MCF 10A (cell line): ENCODE measurements at regions not wholly inside any gene's neighbourhood (a gene's known extent, or its start where the extent isn't known, plus 50 kb on each side); places are given as distances from the start of the nearest gene placed in this dataset.

ENCODE experiments used
- BruUV-seq: library from RNA; stranded (reverse); fragments of 400-500 nt; replicated peaks from 2 replicates; lab custom pipeline; 2021; lab: Mats Ljungman, UMichigan
- CTCF ChIA-PET: fragments of 300-600 bp; sonication (Branson Sonifier 250); formaldehyde crosslinking; extraction: SDS; loops from one replicate; lab custom pipeline; 2021; ENCODE audit warnings: antibody characterized with exemption, inconsistent platforms; lab: Yijun Ruan, JAX
- POLR2A ChIA-PET: fragments of 300-600, 350-650 bp; sonication (Branson Sonifier 250); formaldehyde crosslinking; extraction: SDS; loops from one replicate; lab custom pipeline; 2020; ENCODE audit warnings: antibody characterized with exemption, inconsistent platforms; lab: Yijun Ruan, JAX
- DNase-seq: peaks from one replicate; pipeline ENCODE4 v3.0.0-alpha.2; 2018; ENCODE audit not compliant: unreplicated experiment
- H3K27ac Mint-ChIP-seq: one replicate; pipeline ENCODE4 v1.8.0; 2022; ENCODE audit warnings: mild to moderate bottlenecking, low read depth, mixed read lengths; ENCODE audit not compliant: unreplicated experiment
- H3K27me3 Mint-ChIP-seq: one replicate; pipeline ENCODE4 v1.8.0; 2022; ENCODE audit warnings: mixed read lengths; ENCODE audit not compliant: insufficient read depth, unreplicated experiment
- H3K36me3 Mint-ChIP-seq: one replicate; pipeline ENCODE4 v1.8.0; 2022; ENCODE audit warnings: mild to moderate bottlenecking, moderate library complexity, mixed read lengths; ENCODE audit not compliant: insufficient read depth, unreplicated experiment
- H3K4me1 Mint-ChIP-seq: one replicate; pipeline ENCODE4 v1.8.0; 2022; ENCODE audit warnings: mixed read lengths; ENCODE audit not compliant: insufficient read depth, unreplicated experiment
- H3K4me3 Mint-ChIP-seq: one replicate; pipeline ENCODE4 v1.8.0; 2022; ENCODE audit warnings: mild to moderate bottlenecking, moderate library complexity, mixed read lengths; ENCODE audit not compliant: unreplicated experiment
- H3K9me3 Mint-ChIP-seq: one replicate; pipeline ENCODE4 v1.8.0; 2022; ENCODE audit warnings: mixed read lengths; ENCODE audit not compliant: unreplicated experiment
- intact Hi-C: fragments of 100-400 bp; cut with micrococcal nuclease; formaldehyde crosslinking; loops from 2 replicates; pipeline ENCODE4 v1.14.1; 2022
- TF ChIP-seq, protein P1 (sequence below): fragments of 200-600 bp; IDR thresholded peaks from one replicate; pipeline ENCODE4 v1.8.0; 2022; ENCODE audit warnings: antibody characterized with exemption, mild to moderate bottlenecking; ENCODE audit not compliant: unreplicated experiment

DNA sequence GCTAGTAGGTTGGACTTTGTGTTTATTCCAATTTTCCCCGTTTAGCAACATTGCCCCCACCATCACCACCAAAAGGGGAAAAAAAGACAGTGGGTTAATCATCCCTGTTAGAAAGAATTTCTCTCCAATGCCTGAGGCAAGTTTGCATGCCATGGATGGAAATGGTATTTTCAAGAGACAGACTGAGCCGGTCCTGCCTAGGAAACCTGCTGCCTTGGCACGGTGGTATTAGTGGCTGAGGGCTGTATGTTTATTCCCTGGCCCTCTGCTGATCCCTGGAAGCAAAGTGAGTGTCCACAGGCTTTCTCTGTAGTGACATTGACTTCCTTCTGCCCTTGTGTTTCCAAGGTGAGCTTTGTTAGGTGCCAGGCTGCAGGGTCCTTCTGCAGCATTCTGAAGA, 427.0 kb upstream of the RBFOX1 start:
- DNase-seq = no peak
- no peak overlapping the region for H3K4me3 Mint-ChIP-seq
- peaks cover 54% of the 10 kb centered on the region for H3K9me3 Mint-ChIP-seq
- no TSS peak for BruUV-seq
- no peaks in the 10 kb centered on the region for H3K4me1 Mint-ChIP-seq
- H3K36me3 Mint-ChIP-seq = peaks cover 4% of the 10 kb centered on the region
- ChIA-PET POLR2A (interaction anchor here (0.7 kb wide), 1 partner anchor 100 kb away, joined by 3 read pairs; no protein-coding TSS in a partner anchor), CTCF (interaction anchor here (0.6 kb wide), 1 partner anchor 63 kb away, joined by 3 read pairs; no protein-coding TSS in a partner anchor)
- H3K27me3 Mint-ChIP-seq = no peaks in the 10 kb centered on the region
- intact Hi-C loops = no loop called here
- H3K27ac Mint-ChIP-seq = no peak overlapping the region
- TF ChIP-seq, protein P1, sequence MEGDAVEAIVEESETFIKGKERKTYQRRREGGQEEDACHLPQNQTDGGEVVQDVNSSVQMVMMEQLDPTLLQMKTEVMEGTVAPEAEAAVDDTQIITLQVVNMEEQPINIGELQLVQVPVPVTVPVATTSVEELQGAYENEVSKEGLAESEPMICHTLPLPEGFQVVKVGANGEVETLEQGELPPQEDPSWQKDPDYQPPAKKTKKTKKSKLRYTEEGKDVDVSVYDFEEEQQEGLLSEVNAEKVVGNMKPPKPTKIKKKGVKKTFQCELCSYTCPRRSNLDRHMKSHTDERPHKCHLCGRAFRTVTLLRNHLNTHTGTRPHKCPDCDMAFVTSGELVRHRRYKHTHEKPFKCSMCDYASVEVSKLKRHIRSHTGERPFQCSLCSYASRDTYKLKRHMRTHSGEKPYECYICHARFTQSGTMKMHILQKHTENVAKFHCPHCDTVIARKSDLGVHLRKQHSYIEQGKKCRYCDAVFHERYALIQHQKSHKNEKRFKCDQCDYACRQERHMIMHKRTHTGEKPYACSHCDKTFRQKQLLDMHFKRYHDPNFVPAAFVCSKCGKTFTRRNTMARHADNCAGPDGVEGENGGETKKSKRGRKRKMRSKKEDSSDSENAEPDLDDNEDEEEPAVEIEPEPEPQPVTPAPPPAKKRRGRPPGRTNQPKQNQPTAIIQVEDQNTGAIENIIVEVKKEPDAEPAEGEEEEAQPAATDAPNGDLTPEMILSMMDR = no peak

DNA sequence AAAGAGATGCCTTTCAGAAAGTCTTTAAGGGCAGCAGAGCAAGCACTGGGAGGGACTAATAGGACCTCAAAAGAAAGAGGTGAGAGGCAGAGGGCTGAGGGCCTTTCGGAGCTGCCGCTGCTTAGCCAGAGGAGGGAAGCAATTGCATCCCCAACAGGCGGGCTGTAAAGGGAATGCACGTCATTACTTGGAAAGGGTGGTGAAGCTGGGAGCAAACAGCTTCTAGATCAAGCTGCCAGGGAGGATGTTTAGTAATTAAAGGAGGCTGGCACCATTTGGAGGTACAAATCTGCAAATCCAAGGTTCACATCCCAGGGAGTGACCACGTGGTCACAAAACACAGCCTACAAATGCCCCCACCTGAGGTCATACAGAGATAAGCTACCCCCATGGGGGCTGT, 429.0 kb upstream of the RBFOX1 start:
- no peak for DNase-seq
- ChIA-PET POLR2A (no interaction called here), CTCF (no interaction called here)
- H3K4me1 Mint-ChIP-seq = no peaks in the 10 kb centered on the region
- peaks cover 51% of the 10 kb centered on the region for H3K9me3 Mint-ChIP-seq
- H3K27me3 Mint-ChIP-seq = no peaks in the 10 kb centered on the region
- TF ChIP-seq, protein P1 = no peak
- BruUV-seq = no TSS peak
- intact Hi-C loops = no loop called here
- H3K27ac Mint-ChIP-seq = no peak overlapping the region
- no peak overlapping the region for H3K4me3 Mint-ChIP-seq
- peaks cover 4% of the 10 kb centered on the region for H3K36me3 Mint-ChIP-seq

DNA sequence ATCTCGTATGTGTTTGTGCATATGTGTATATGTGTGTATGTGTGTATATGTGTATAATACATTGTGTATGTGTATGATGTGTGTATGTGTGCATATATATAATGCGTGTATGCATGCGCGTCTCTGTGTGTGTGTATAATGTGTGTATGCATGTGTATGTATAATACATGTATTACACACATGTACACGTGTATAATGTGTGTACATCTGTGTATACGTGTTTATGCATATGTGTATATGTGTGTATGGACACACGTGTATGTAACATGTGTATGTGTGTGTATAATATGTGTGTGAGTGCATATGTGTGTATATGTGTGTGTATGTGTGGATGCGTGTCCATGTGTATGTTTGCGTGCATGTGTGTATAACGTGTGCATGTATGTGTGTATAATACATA, 433.7 kb upstream of the RBFOX1 start:
- Mint-ChIP-seq H3K27me3 (no peaks in the 10 kb centered on the region), H3K9me3 (peaks cover 50% of the 10 kb centered on the region), H3K27ac (no peak overlapping the region), H3K36me3 (peaks cover 4% of the 10 kb centered on the region), H3K4me3 (no peak overlapping the region), H3K4me1 (no peaks in the 10 kb centered on the region)
- POLR2A ChIA-PET = no interaction called here
- no TSS peak for BruUV-seq
- DNase-seq = no peak
- intact Hi-C loops = no loop called here
- CTCF ChIA-PET = no interaction called here
- TF ChIP-seq, protein P1 = no peak

DNA sequence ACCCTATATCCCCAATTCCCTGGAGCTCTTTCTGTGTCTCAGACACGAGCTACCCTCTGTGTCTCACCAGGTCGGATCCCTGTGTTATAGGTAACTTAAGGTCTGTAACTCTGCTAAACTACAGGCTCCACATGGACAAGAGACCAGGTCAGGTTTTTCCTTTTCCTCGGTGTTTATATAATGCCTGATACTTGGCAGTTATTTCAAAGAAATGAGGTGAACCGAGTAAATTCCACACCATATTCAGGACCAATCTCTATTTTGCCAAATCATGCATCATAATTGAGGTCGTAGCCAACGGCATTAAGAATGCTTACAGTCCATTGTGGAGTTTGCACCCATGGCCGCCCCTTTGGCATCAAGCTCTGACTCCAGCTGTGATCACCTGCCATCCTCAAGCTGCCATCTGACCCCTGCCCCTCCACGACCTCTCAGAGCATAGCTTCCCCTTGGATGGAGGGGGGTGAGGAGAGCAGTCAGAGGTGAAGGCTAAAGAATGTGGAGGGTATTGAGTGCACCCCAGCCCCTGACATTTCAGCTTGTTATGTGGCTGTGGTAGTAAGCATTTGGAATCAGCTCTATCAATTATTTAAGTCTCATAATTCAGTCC, 434.7 kb upstream of the RBFOX1 start:
- no peak overlapping the region for H3K4me3 Mint-ChIP-seq
- TF ChIP-seq, protein P1 = no peak
- ChIA-PET CTCF (no interaction called here), POLR2A (no interaction called here)
- peaks cover 4% of the 10 kb centered on the region for H3K36me3 Mint-ChIP-seq
- H3K27ac Mint-ChIP-seq = no peak overlapping the region
- no peaks in the 10 kb centered on the region for H3K27me3 Mint-ChIP-seq
- no peak for DNase-seq
- H3K9me3 Mint-ChIP-seq = peaks cover 45% of the 10 kb centered on the region
- intact Hi-C loops = no loop called here
- no peaks in the 10 kb centered on the region for H3K4me1 Mint-ChIP-seq
- no TSS peak for BruUV-seq
